GM21528 (cell line): ENCODE measurements at regions not wholly inside any gene's neighbourhood (a gene's known extent, or its start where the extent isn't known, plus 50 kb on each side); places are given as distances from the start of the nearest gene placed in this dataset.

Source experiments
- ATAC-seq: cut with Tn5 transposase; IDR thresholded peaks from one replicate; pipeline ENCODE4 v1.9.1; 2021; ENCODE audit warnings: mild to moderate bottlenecking, moderate library complexity; ENCODE audit not compliant: unreplicated experiment, low FRiP score

DNA sequence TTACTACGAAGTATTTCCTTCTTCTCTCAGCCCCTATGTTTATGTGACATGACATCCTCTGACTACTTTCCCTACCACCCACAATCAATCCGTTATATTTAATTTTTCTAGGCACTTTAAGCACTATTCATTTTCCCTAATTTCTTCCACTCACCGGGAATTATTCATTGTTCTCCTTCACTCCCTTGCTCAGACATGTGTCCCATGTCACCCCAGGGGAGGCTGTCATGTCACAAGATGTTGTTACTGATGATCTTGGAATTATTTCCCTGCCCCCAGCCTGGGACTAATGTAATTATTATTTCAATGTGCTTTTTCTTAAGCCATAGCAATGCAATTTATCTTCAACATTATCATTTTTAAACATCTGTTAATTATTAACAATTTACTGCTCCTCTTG is 317.2 kb downstream of the PHF14 start:
- ATAC-seq = no peak

DNA sequence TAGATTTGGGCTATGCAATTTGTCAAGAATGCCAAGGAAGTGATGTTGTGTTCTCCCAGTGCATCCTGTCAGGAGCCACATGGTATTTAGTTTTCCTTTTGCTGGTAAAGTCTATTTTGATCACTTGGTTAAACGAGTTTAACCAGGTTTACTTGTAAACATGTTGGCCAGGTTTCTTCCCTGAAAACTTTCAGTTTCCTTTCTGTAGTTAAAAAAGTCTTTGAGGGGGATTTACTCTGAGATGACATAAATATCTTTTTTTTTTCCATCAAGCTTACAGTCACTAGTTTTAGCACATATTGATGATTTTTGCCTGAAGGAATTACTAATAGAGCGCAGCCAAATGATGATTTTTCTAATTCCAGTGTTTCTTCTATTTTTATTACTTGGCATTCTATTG is 320.5 kb downstream of the PHF14 start:
- no peak for ATAC-seq

DNA sequence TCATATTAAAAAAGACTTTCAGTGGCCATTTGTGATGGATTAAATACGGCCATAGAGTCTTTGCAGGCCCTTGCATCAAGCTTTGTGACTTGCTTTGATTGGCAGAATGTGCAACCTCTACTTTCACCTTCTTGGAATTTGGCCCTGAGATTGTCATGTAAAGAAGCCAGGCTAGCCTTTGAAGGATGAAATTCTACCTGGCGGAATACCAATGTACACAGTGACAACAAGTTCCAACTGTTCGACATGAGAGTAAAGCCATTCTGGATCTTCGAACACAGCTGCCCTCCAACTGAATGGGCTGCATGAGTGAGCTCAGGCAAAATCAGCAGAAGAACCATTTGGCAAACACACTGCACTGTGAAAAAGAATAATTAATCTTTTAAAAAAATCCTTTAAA is 321.3 kb downstream of the PHF14 start:
- ATAC-seq = no peak

GRCh38 chr7:11297126-11297625 is 323.5 kb downstream of the PHF14 start:
- no peak for ATAC-seq

- no peak for ATAC-seq
Measured at GRCh38 chr7:11297764-11298163, 324.1 kb downstream of the PHF14 start.

DNA sequence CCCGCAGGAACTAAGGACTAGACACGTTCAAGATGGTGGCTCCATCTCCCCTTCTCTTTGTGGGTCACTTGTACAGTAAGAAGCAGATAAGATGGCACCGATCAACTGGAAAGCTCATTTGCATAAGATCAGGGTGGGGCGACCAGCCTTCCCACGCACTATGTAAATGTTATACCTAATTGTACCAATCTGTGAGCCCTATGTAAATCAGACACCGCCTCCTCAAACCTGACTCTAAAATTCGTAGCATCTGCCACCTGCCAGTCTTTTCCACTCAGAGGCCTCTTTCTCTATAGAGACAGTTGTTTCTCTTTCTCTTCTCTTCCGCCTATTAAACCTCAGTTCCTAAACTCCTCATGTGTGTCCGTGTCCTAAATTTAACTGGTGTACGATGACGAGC is 324.5 kb downstream of the PHF14 start:
- no peak for ATAC-seq

DNA sequence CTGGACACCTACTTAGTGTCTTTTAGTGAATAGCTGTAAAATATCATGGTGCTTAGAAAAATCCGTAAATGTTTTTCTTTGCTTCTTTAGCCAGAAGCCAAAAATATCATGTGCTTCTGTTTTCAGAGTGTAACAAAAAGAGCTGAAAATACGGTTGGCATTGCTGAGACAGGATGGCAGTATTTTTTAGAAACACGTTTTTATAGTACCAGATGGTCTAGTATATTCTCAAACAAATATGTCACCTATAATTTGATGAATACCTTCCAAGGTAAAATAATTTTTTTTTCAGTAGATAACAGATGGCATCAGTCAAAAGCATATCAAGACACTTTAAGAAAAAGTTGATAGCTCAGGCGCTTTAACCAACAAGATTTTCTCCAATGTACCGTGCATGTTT is 326.6 kb downstream of the PHF14 start:
- no peak for ATAC-seq

- ATAC-seq = no peak
Measured at GRCh38 chr7:11302121-11302520, 328.4 kb downstream of the PHF14 start.

GRCh38 chr7:11313801-11314200 is 340.1 kb downstream of the PHF14 start:
- no peak for ATAC-seq

DNA sequence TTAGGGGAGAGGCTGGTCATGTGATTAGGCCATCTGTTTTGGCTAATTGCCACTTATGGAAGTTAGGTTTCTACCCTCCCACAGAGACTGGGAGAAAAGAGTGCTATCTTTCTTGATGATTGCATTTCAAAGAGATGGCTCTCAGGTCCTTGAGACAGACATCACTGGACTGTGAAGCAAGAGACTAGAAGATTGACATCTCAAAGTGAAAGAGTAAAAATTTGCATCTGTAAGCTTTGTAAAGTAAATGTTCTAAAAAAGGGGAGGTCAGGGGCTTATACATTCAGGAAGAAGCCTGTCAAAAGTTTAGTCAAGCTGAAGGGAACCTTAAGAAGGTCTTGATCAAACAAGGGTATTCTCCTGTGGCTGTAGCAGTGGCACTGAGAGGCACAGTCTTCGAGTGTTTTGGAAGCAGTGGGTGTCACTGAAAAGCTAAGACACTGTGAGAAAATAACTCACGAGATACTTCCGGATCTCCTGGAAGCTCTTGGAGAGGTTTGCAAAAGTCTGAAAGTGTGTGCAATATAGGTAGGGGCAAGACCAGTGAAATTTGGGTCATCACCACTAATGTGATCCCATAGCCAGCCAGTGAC is 342.1 kb downstream of the PHF14 start:
- ATAC-seq = peak; percentile 70

- peak; percentile 73 for ATAC-seq
Measured at GRCh38 chr7:11317766-11318165, 344.1 kb downstream of the PHF14 start.

- no peak for ATAC-seq
Measured at GRCh38 chr7:11319491-11320274, 346.0 kb downstream of the PHF14 start.
